ENCODE measurements at regions not wholly inside any gene's neighbourhood (a gene's known extent, or its start where the extent isn't known, plus 50 kb on each side); places are given as distances from the start of the nearest gene placed in this dataset.

- no peak for DNase-seq
- H3K36me3 ChIP-seq: no peaks in the 10 kb centered on the region
- WGBS, 5 donors: 89 to 94% (median 91%) methylated on average over 3 of the region's 3 CpGs
- no peaks in the 10 kb centered on the region for H3K4me1 ChIP-seq
- no peak overlapping the region for H3K4me3 ChIP-seq
- intact Hi-C loops (cut with DNase I; ENCODE audit: low total_unique reads): no loop called here
- TF ChIP-seq POLR2AphosphoS5 (IDR thresholded peaks at IDR 0.05): no peak
- H3K27me3 ChIP-seq (replicated peaks in 1 of 7): no peaks in the 10 kb centered on the region
- peaks cover 0 to 22% (median 13%) of the 10 kb centered on the region in 8 donors for H3K9me3 ChIP-seq
- no peak overlapping the region for H3K27ac ChIP-seq
These were observed 189.0 kb downstream of the VGLL3 start for GRCh38 chr3:86801921-86802320.

GRCh38 chr3:86801066-86801465, 189.9 kb downstream of the VGLL3 start:
- no peak overlapping the region for H3K27ac ChIP-seq
- WGBS, 5 donors: 81 to 95% (median 92%) methylated on average over 1 of the region's 1 CpG
- no peak for TF ChIP-seq POLR2A (IDR thresholded peaks at IDR 0.05)
- TF ChIP-seq POLR2AphosphoS5 (IDR thresholded peaks at IDR 0.05): no peak
- no peak for TF ChIP-seq CTCF (IDR thresholded peaks at IDR 0.05 in 8 of 11, conservative IDR thresholded peaks at IDR 0.05 in 3 of 11)
- H3K4me3 ChIP-seq: no peak overlapping the region
- no peaks in the 10 kb centered on the region for H3K27me3 ChIP-seq (replicated peaks in 1 of 7)
- no peak for DNase-seq
- intact Hi-C loops (cut with DNase I; ENCODE audit: low total_unique reads): no loop called here
- H3K9me3 ChIP-seq: peaks cover 0 to 13% (median 6%) of the 10 kb centered on the region in 8 donors
- no peaks in the 10 kb centered on the region for H3K4me1 ChIP-seq
- no peaks in the 10 kb centered on the region for H3K36me3 ChIP-seq

- WGBS, 5 donors: 59 to 73% (median 60%) methylated on average over 3 of the region's 3 CpGs
- intact Hi-C loops (cut with DNase I; ENCODE audit: low total_unique reads): no loop called here
These were observed 190.8 kb downstream of the VGLL3 start for GRCh38 chr3:86800116-86800515.

GRCh38 chr3:86797946-86798345, 193.0 kb downstream of the VGLL3 start:
- Histone ChIP-seq H3K9me3 (no peaks in the 10 kb centered on the region), H3K4me3 (no peak overlapping the region), H3K4me1 (no peaks in the 10 kb centered on the region), H3K36me3 (no peaks in the 10 kb centered on the region), H3K27me3 (replicated peaks in 1 of 7) (no peaks in the 10 kb centered on the region), H3K27ac (no peak overlapping the region)
- TF ChIP-seq CTCF (IDR thresholded peaks at IDR 0.05 in 8 of 11, conservative IDR thresholded peaks at IDR 0.05 in 3 of 11) (no peak), POLR2AphosphoS5 (IDR thresholded peaks at IDR 0.05) (no peak), POLR2A (IDR thresholded peaks at IDR 0.05) (no peak)
- intact Hi-C loops (cut with DNase I; ENCODE audit: low total_unique reads): no loop called here
- 83 to 92% (median 86%) methylated on average over 1 of the region's 1 CpG for WGBS, 5 donors
- DNase-seq: no peak

More at GRCh38 chr3:86800116-86800515, 190.8 kb downstream of the VGLL3 start:
- TF ChIP-seq POLR2AphosphoS5 (IDR thresholded peaks at IDR 0.05) (no peak), CTCF (IDR thresholded peaks at IDR 0.05 in 8 of 11, conservative IDR thresholded peaks at IDR 0.05 in 3 of 11) (no peak), POLR2A (IDR thresholded peaks at IDR 0.05) (no peak)
- H3K4me3 ChIP-seq: no peak overlapping the region
- DNase-seq: no peak
- no peak overlapping the region for H3K27ac ChIP-seq
- H3K9me3 ChIP-seq: peaks cover 0 to 4% (median 0%) of the 10 kb centered on the region in 8 donors
- no peaks in the 10 kb centered on the region for H3K36me3 ChIP-seq
- no peaks in the 10 kb centered on the region for H3K27me3 ChIP-seq (replicated peaks in 1 of 7)
- no peaks in the 10 kb centered on the region for H3K4me1 ChIP-seq
